Epithelial cell of esophagus (primary cell): ENCODE measurements at regions not wholly inside any gene's neighbourhood (a gene's known extent, or its start where the extent isn't known, plus 50 kb on each side); places are given as distances from the start of the nearest gene placed in this dataset.

ENCODE experiments used
- DNase-seq: peaks from one replicate; pipeline ENCODE4 v3.0.0; 2010; ENCODE audit warnings: low read depth
- H3K4me3 ChIP-seq: 2 replicates; pipeline ENCODE4 v1.5.1; 2011; ENCODE audit warnings: mild to moderate bottlenecking, low read length, control low read depth
- CTCF ChIP-seq: IDR thresholded peaks from 2 replicates; pipeline ENCODE4 v1.5.1; 2011; ENCODE audit warnings: low read depth, mild to moderate bottlenecking, low read length, control low read depth, inconsistent platforms; ENCODE audit not compliant: insufficient read depth; ENCODE audit errors: missing control alignments

- TF ChIP-seq CTCF: no peak
- DNase-seq: no peak
- no peak overlapping the region for H3K4me3 ChIP-seq
Measured at GRCh38 chr16:73231379-73231778, 183.5 kb upstream of the ZFHX3 start.

GRCh38 chr16:73230651-73231050, 182.7 kb upstream of the ZFHX3 start:
- TF ChIP-seq CTCF: no peak
- DNase-seq: no peak
- no peak overlapping the region for H3K4me3 ChIP-seq

GRCh38 chr16:73228649-73229048, 180.7 kb upstream of the ZFHX3 start:
- no peak overlapping the region for H3K4me3 ChIP-seq
- no peak for DNase-seq
- no peak for TF ChIP-seq CTCF

GRCh38 chr16:73226675-73227074, 178.7 kb upstream of the ZFHX3 start:
- DNase-seq: no peak
- H3K4me3 ChIP-seq: no peak overlapping the region
- TF ChIP-seq CTCF: no peak

GRCh38 chr16:73225983-73226382, 178.1 kb upstream of the ZFHX3 start:
- no peak for TF ChIP-seq CTCF
- H3K4me3 ChIP-seq: no peak overlapping the region
- no peak for DNase-seq

GRCh38 chr16:73220836-73221235, 172.9 kb upstream of the ZFHX3 start:
- TF ChIP-seq CTCF: no peak
- DNase-seq: no peak
- no peak overlapping the region for H3K4me3 ChIP-seq

- H3K4me3 ChIP-seq: no peak overlapping the region
- no peak for DNase-seq
- TF ChIP-seq CTCF: no peak
Measured at GRCh38 chr16:73219176-73219575, 171.2 kb upstream of the ZFHX3 start.
